ENCODE measurements at regions not wholly inside any gene's neighbourhood (a gene's known extent, or its start where the extent isn't known, plus 50 kb on each side); places are given as distances from the start of the nearest gene placed in this dataset.

DNA sequence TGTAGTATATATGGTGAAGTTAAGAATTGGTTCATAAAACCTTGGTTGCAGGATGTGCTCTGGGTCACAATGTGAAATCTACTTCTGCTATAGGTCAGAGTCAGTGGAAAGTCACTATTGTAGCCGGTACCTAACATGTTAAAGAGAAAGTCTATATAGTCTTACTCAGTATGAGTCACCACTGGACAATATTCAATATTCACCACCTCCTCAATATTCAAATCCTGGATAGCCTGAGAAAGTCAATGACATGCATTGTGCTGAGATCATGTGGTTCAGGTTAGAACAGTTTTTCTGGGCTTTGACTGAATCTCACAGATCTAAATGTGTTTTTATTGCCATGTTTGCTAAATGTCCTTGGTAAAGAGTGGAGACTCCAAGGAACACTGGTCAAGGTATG lies 108.8 kb downstream of the HMHB1 start:
- TF ChIP-seq, protein P1, sequence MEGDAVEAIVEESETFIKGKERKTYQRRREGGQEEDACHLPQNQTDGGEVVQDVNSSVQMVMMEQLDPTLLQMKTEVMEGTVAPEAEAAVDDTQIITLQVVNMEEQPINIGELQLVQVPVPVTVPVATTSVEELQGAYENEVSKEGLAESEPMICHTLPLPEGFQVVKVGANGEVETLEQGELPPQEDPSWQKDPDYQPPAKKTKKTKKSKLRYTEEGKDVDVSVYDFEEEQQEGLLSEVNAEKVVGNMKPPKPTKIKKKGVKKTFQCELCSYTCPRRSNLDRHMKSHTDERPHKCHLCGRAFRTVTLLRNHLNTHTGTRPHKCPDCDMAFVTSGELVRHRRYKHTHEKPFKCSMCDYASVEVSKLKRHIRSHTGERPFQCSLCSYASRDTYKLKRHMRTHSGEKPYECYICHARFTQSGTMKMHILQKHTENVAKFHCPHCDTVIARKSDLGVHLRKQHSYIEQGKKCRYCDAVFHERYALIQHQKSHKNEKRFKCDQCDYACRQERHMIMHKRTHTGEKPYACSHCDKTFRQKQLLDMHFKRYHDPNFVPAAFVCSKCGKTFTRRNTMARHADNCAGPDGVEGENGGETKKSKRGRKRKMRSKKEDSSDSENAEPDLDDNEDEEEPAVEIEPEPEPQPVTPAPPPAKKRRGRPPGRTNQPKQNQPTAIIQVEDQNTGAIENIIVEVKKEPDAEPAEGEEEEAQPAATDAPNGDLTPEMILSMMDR (IDR thresholded peaks at IDR 0.05; ENCODE audit: low read depth, low read length): no peak
- TF ChIP-seq EZH2phosphoT487 (IDR thresholded peaks at IDR 0.05; ENCODE audit: low read depth): no peak
